Ascending aorta (tissue), 2 donors: ENCODE measurements at regions not wholly inside any gene's neighbourhood (a gene's known extent, or its start where the extent isn't known, plus 50 kb on each side); places are given as distances from the start of the nearest gene placed in this dataset.

Experiments
- DNase-seq, 2 donors: peaks; one replicate each; pipeline ENCODE4 v3.0.0-alpha.2; 2019; ENCODE audit warnings: low spot score in 2 of 2
- H3K27ac ChIP-seq, 2 donors: fragments of 200-600 bp; sonication (generic); one replicate each; pipeline ENCODE4 v1.5.1; 2016 to 2017; ENCODE audit warnings: mild to moderate bottlenecking in 1 of 2
- H3K27me3 ChIP-seq: fragments of 200-600 bp; sonication (generic); one replicate; pipeline ENCODE4 v1.5.1; 2017
- H3K36me3 ChIP-seq, 2 donors: fragments of 200-600 bp; sonication (generic); one replicate each; pipeline ENCODE4 v1.5.1; 2016
- H3K4me1 ChIP-seq, 2 donors: fragments of 200-600 bp; sonication (generic); one replicate each; pipeline ENCODE4 v1.5.1; 2016 to 2017; ENCODE audit warnings: mild to moderate bottlenecking in 1 of 2
- H3K4me3 ChIP-seq, 2 donors: fragments of 200-600 bp; sonication (generic); one replicate each; pipeline ENCODE4 v1.5.1; 2016 to 2017; ENCODE audit warnings: mild to moderate bottlenecking in 1 of 2
- H3K9me3 ChIP-seq, 2 donors: fragments of 200-600 bp; sonication (generic); one replicate each; pipeline ENCODE4 v1.5.1; 2016
- intact Hi-C: fragments of 100-400 bp; cut with DNase I; formaldehyde crosslinking; loops from one replicate; pipeline ENCODE4 v1.15.1; 2023
- TF ChIP-seq, protein P1 (sequence below), 3 experiments: fragments of 200-600 bp in 2 of 3; fragments of 450-650 bp in 1 of 3; sonication (generic) in 2 of 3; IDR thresholded peaks; one replicate each; pipeline ENCODE4 v1.5.1; 2016 to 2019; ENCODE audit warnings: antibody characterized with exemption in 3 of 3, mild to moderate bottlenecking in 1 of 3, moderate library complexity in 1 of 3

GRCh38 chr18:6621437-6621836, 108.1 kb upstream of the ARHGAP28 start:
- TF ChIP-seq, protein P1, sequence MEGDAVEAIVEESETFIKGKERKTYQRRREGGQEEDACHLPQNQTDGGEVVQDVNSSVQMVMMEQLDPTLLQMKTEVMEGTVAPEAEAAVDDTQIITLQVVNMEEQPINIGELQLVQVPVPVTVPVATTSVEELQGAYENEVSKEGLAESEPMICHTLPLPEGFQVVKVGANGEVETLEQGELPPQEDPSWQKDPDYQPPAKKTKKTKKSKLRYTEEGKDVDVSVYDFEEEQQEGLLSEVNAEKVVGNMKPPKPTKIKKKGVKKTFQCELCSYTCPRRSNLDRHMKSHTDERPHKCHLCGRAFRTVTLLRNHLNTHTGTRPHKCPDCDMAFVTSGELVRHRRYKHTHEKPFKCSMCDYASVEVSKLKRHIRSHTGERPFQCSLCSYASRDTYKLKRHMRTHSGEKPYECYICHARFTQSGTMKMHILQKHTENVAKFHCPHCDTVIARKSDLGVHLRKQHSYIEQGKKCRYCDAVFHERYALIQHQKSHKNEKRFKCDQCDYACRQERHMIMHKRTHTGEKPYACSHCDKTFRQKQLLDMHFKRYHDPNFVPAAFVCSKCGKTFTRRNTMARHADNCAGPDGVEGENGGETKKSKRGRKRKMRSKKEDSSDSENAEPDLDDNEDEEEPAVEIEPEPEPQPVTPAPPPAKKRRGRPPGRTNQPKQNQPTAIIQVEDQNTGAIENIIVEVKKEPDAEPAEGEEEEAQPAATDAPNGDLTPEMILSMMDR (IDR thresholded peaks at IDR 0.05), result no peak
- intact Hi-C loops, result no loop called here
- no peak overlapping the region for H3K27ac ChIP-seq
- H3K9me3 ChIP-seq, result no peaks in the 10 kb centered on the region
- H3K4me1 ChIP-seq, result no peaks in the 10 kb centered on the region
- H3K27me3 ChIP-seq, result no peaks in the 10 kb centered on the region
- H3K36me3 ChIP-seq, result no peaks in the 10 kb centered on the region
- no peak for DNase-seq
- no peak overlapping the region for H3K4me3 ChIP-seq

- H3K4me1 ChIP-seq, result no peaks in the 10 kb centered on the region
- no peak for DNase-seq
- TF ChIP-seq, protein P1 (IDR thresholded peaks at IDR 0.05), result no peak
- H3K4me3 ChIP-seq, result no peak overlapping the region
- no peaks in the 10 kb centered on the region for H3K36me3 ChIP-seq
- H3K27ac ChIP-seq, result no peak overlapping the region
- intact Hi-C loops, result no loop called here
- H3K9me3 ChIP-seq, result no peaks in the 10 kb centered on the region
- H3K27me3 ChIP-seq, result no peaks in the 10 kb centered on the region
These were observed 106.2 kb upstream of the ARHGAP28 start for GRCh38 chr18:6623278-6623677.

DNA sequence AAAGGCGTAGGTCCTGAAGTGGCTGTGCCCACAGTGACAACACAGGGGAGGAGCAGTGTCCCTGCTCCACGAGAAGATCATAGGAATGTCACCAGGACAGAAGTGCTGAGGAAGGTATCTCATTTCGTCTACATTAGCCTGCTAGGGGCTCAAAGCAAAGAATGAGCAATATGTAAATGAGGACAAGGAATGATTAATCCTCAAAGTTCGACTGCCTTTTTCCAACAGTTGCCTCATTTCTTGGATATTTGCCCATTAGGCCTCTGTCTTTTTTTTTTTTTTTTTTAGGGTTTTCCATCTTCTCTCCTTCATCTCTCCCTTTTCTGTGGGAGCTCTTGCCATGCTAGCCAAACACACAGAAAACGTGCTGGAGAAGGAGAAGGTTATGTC, 105.2 kb upstream of the ARHGAP28 start:
- Histone ChIP-seq H3K9me3 (no peaks in the 10 kb centered on the region), H3K36me3 (no peaks in the 10 kb centered on the region), H3K4me3 (no peak overlapping the region), H3K4me1 (no peaks in the 10 kb centered on the region), H3K27ac (no peak overlapping the region), H3K27me3 (no peaks in the 10 kb centered on the region)
- no peak for DNase-seq
- intact Hi-C loops, result no loop called here
- TF ChIP-seq, protein P1 (IDR thresholded peaks at IDR 0.05), result no peak

DNA sequence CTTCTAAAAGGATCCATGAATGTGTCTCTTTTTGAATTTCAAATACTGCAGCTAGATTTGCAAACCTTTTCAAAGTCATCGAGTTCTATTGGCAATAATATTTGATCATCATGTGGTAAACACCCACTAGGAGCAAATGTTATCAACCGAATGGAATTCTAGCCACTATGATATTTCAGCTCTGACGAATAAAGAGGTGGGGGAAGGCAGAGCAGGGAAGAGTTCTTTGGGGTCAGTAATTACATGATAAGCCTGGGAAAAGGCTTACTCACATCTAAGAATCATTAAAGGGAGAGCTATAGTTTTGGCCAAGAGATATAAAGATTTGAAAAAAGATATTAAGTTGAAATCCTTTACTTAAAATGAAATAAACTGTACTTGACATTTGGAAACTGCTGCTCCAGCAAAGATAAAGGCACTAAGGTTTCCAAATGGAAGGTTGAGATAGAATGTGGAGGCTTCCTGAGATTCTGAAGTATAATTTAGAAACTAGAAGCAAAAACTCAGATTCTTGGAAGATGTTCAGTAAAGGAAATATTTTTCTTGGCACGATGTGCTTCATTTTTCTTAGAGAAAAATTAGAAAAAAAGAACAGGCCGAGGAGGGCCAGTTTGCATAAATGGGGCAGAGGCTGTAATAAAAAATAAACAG, 104.7 kb upstream of the ARHGAP28 start:
- intact Hi-C loops, result no loop called here
- TF ChIP-seq, protein P1 (IDR thresholded peaks at IDR 0.05), result no peak
- DNase-seq, result no peak
- Histone ChIP-seq H3K4me1 (no peaks in the 10 kb centered on the region), H3K9me3 (no peaks in the 10 kb centered on the region), H3K36me3 (no peaks in the 10 kb centered on the region), H3K27me3 (no peaks in the 10 kb centered on the region), H3K4me3 (no peak overlapping the region), H3K27ac (no peak overlapping the region)

- intact Hi-C loops, result no loop called here
- Histone ChIP-seq H3K4me3 (no peak overlapping the region), H3K9me3 (no peaks in the 10 kb centered on the region), H3K27me3 (no peaks in the 10 kb centered on the region), H3K27ac (no peak overlapping the region), H3K36me3 (no peaks in the 10 kb centered on the region), H3K4me1 (no peaks in the 10 kb centered on the region)
- TF ChIP-seq, protein P1 (IDR thresholded peaks at IDR 0.05), result no peak
- no peak for DNase-seq
These were observed 104.0 kb upstream of the ARHGAP28 start for GRCh38 chr18:6625481-6625880.

DNA sequence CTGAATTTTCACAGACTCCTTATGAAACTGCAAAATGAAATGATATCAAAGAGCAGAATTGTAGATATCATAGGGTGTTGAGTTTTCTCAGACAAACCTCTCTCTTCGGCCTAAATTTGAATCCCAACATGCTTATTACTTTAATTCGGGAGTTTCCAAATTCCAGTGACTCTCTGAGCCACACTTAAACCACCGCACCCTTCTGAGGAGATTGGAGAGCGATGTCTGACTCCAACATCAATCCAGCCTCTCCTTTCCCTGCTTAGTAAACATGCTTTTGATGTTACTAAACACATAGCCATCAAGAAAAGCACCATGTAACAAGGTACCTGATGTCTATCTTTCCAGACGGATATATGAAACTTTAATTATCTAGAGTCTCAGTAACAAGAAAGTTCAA, 103.1 kb upstream of the ARHGAP28 start:
- intact Hi-C loops, result no loop called here
- H3K9me3 ChIP-seq, result no peaks in the 10 kb centered on the region
- no peaks in the 10 kb centered on the region for H3K27me3 ChIP-seq
- no peak overlapping the region for H3K4me3 ChIP-seq
- no peaks in the 10 kb centered on the region for H3K36me3 ChIP-seq
- TF ChIP-seq, protein P1 (IDR thresholded peaks at IDR 0.05), result no peak
- no peaks in the 10 kb centered on the region for H3K4me1 ChIP-seq
- H3K27ac ChIP-seq, result no peak overlapping the region
- DNase-seq, result no peak
